Hematopoietic multipotent progenitor cell treated with erythropoietin and hydrocortisone succinate and interleukin-3 and kit ligand, for 4 days (in vitro differentiated cells): ENCODE measurements at regions not wholly inside any gene's neighbourhood (a gene's known extent, or its start where the extent isn't known, plus 50 kb on each side); places are given as distances from the start of the nearest gene placed in this dataset.

Source experiments
- DNase-seq: peaks from one replicate; pipeline ENCODE4 v3.0.0-alpha.2; 2015

DNA sequence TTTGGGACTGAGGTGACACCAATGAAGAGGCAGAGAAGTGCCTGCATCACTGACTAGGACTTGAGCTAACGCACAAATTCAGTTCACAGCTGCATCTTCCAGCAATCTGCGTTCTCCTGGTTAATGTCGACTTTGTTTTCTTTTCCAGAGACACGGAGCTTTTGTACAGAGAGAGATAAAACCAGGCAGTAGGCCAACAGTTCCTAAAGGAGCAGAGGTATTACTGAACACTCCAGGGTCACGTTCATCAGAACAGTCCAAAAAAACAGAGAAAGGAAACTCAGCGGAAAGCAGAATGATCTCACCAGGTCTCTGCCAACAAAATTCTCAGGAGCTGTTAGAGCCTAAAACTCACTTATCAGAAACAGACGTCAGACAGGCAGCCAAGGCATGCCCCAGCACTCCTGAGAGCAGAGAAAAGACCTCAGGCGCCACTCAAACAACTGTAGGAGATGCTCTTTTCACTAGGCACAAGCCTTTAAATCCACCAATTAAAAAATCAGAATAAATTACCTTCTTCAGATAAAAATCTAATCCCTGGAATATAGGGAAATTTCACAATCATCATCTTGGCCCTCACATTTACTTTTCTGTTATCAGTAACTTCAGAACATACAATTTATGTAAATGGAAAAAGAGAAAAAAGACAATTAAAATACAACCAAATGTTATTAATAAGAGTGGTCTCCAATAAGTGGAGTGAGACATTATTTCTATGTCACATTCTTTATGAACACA lies 95.9 kb upstream of the SPTBN1 start:
- DNase-seq = no peak

DNA sequence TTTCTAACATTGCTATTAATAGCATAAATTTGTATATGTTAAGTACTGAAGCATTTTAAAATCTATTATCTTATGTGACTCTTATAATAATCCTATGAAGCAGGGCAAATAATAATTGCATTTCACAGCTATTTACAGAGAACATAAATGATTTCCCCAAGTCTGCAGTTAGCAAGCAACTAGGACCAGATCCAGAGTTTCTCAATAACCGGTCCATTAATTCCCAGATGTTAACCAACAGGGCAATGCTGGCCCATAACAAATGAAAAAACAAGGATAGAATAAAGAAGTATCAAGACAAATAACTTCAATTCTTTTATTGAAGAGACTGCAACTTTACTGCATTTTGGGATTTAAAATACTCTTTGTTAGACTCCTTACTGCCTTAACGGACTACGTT lies 91.7 kb upstream of the SPTBN1 start:
- DNase-seq = no peak

DNA sequence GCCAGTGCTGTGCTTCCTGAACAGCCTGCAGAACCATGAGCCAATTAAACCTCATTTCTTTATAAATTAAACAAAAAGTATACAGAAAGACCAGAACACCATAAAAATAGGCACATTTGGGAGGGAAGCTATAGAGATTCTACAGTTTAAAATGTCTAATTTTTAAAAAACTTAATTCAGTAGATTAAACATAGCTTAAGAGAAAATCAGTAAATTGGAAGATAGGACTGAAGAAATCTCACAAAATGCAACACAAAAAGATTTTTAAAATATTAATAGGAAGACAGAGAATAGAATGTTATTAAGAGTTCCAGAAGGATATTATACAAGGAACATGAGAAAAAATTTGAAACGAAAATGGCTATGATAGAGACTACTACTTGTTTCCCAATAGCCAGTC lies 90.5 kb upstream of the SPTBN1 start:
- DNase-seq = no peak

DNA sequence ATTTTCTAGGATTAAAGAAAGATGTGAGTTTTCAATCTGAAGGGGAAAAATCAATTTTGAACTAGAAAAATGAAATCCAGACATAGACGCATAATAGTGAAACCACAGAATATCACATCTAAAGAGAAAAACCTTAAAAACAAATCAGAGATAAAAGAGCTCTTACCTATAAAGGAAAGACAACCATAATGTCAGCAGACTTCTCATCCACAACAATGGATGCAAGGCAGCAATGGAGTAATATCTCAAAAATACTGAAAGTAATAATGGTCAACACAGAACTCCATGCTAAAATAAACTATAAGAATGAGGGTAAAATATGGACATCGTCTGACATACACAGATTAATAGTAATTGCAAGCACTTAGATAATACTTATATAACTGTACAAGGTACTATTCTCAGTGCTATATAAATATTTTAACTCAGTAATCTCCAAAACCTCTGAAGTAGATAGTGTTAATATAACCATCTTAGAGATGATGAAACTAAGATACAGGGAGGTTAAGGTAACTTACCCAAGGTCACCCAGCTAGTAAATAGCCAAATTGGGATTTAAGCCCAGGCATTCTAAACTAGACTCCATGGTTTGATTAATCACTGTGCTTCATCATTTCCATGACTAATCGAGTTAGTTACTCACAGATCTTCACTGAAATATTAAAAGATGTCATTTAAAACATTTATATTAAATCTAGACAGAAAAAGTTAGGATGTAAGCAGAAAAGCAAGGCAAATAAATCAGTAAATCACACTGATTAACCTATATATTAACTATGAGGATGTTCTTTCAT lies 89.4 kb upstream of the SPTBN1 start:
- no peak for DNase-seq

DNA sequence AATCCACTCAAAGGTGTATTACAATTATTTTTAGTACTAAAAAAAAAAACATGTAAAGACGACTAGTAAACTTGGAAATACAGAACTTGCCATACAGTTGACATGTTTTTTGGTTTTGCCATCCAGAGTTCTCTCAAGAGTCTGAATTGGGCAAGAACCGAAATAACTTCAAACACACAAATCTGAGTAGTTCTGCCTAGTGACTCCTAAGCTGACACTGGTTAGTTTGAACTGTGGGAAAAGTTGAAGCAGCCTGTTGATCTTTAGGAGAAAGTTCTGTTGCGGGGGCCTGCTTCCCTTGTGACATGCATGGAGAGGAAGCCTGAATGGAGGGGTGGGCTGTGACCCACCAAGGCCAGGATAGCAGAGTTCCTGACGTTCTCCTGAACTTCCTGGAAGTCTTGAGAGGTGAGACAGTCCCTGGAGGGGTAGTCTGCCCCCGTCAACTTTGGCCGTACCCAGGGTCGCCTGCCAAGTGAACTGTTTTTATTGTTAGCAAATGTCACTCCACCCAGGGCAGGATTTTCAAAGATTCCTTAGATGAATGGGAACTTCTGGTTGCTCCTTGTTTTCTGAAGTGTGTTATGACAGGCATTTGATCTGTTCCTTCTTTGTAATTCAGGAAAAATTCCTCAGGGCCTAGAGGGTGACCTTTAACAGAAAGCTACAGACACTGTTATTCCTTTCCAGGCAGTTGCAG lies 85.6 kb upstream of the SPTBN1 start:
- no peak for DNase-seq

DNA sequence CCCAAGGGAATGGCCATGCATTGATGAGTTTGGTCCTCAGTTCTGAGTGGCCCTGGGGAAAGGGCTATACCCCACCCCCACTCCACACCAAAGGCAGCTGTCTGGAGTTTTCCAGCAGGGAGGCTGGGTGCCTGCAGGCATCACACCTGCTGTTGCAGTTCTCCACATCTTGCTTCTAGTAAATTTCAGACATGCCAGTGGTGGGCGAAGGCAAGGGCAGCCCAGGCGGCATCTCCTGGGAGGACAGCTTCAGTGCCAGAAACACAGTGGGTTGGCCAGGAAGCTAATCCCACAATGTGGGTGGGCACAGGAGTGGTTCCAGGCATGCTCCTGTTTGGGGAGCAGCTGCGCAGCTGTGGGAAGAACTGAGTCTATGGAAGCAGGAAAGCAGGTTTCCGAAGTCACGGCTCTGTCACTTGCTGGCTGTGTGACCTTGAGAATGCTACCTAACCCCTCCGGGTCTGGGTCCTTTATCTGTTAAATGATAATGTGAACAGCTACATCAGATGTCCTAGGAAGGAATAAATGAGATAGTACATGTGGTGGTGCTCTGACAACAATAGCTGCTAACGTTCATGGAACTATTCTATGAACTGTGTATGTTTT lies 84.6 kb upstream of the SPTBN1 start:
- no peak for DNase-seq

DNA sequence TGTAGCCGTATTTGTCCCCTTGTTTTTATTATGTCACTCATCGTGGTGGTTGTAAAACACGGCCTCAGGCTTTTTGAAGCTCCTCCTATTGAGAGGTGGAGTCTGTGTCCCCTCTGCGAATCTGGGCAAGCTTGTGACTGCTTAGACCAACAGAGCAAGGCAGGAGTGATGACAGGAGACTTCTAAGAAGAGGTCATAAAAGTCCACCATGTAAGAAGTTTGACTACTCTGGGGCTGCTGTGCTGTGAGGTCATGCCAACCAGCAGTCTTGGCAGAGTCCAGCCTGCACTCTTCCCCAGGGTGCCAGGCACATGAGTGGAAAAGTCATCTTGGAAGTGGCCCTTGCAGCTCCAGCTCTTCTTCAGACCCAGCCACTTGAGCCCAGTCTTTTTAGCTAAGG lies 83.8 kb upstream of the SPTBN1 start:
- no peak for DNase-seq

DNA sequence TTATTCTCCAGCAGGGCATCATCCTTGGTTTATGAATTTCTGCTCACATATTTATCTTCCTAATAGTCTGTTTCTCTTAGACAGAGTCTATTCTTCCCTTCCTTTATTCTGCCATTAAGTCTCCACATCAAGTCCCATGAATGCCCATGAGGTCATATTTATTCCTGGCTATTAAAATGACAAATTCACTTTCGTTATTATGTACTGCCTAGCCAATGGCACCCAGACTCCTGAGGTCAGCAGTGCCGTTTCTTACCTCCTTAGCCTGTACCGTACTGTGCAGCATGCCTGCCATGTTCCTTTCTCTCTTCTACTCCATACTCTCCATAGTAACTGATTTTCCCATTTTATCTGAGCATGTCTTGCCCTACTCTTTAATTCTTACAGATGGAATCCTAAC lies 82.3 kb upstream of the SPTBN1 start:
- no peak for DNase-seq

DNA sequence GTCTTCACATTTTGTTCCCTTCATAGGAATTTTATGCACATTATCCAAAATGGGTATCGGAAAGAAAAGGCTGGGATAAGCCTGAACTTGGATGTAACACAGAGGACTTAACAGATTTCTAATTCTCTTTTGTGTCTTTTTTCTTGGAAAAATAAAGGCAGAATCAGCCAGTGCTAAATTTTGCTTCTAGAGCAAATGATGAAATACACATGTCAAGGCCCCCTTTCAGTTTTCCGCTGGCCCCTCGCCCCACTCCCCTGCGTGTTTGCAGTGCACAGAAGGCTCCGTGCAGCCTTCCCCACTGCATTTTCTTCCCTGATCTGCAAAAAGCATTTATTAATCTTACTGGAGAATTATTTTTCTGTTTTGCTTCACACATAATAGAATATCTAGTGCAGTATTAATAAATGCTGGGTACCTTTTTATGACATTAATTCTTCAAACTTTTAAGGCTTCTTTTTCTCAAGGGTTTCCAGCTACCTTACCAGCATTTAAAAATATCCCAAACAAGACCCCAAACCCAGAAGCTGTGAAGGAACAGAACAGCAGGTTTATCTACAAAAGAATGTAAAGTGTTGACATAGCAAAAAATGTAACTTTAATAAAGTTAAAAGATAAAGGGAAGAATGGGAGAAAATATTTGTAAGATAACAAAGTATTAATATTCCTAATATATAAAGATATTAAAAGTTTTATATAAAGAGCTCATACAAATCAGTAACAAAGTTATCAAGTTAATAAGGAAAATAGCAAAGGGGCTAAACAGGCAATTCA lies 81.3 kb upstream of the SPTBN1 start:
- no peak for DNase-seq

DNA sequence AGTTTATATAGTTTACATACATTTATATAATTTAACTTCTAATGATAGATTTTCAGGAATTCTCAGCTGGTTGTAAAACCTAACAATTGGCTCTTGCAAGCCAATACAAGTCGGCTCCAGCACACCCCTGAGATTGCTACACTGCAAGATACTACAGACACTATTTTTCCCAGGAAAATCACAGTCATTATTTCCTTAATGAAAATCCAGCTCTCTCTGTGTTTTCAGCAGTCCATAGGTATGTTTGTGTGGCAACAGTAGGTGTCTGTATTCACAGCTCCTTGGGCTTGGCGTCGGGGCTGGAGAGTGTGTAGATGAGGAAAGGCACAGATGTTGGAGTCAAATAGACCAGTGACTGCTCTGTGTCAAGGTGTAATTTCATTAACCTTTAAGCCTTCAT lies 78.7 kb upstream of the SPTBN1 start:
- no peak for DNase-seq

DNA sequence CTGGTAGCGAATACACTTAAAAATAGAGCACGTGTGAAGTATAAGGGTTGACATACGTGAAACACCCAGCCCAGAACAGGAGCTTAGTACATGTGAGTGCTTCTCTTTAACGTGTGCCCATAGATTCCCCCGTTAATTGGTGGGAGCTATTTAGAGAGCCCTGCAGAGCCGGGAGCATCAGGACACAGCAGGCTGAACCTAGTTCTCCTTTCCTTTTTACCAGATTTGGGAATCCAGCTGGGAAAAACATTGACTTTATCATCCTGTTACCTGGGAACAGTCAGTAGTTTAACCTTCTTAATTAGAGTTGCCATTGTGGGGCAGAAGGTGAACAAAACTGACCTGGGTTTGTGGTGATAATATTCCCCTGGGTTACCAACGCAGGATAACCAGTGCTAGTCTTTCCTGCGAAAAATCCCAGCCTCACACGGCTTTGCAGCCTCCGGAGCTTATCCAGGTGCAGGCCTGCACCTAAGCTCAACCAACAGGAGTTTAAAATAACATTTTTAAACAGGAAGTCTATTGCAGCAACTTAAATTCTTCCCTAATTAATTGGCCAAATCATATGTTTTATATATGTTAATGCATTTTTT lies 78.1 kb upstream of the SPTBN1 start:
- DNase-seq = no peak

DNA sequence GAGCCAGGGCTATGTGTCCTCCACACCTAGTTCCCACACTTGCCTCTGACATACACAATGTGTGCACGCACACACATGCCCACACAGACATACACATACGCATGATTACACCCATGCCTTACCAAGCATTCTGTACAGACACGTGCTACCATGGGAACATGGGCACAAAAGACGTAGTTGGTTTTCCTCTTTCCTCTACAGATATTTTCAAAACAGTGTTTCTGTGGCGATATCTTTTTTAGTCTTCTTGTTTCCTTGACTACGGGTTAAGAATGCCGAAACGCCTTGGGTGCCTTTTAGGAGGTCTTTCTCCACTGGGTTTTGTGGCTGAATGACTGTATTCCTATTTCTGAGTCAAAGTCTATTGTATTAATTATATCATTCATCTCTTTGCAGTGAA lies 75.5 kb upstream of the SPTBN1 start:
- DNase-seq = no peak

DNA sequence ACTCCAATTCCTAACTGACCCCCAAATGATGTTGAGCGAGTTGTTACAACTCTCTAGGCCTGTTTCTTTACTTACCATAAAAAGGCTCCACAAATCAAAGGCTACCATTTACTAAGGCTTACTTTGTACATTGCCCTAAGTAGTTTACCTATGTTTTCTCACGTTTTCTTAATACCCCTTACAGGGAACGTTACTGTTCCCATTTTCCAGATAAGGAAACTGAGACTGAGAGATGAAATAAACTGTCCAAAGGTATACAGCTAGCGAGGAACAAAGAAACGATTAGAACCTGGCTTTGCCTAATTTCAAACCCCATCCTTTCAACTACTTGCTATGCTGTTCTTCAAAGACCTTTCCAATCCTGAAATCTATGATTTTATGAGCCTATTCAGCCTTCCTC lies 74.8 kb upstream of the SPTBN1 start:
- no peak for DNase-seq

DNA sequence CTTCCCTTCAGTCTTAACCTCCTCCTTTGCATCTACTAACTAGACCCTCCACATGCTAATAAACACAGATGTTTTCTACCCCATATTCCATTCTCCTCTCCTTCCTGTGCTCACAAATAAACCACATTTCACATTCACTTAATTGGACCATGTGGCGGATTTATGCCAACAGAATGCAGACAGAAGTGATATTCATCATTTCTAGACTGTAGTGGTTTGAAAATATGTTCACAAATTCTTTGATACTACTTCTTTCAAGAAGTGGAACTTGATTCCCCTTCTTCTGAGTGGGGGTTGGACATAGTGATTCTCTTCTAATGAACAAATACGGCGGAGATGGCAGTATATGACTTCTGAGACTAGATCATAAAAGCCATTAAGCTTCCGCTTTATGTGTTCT lies 73.5 kb upstream of the SPTBN1 start:
- no peak for DNase-seq

DNA sequence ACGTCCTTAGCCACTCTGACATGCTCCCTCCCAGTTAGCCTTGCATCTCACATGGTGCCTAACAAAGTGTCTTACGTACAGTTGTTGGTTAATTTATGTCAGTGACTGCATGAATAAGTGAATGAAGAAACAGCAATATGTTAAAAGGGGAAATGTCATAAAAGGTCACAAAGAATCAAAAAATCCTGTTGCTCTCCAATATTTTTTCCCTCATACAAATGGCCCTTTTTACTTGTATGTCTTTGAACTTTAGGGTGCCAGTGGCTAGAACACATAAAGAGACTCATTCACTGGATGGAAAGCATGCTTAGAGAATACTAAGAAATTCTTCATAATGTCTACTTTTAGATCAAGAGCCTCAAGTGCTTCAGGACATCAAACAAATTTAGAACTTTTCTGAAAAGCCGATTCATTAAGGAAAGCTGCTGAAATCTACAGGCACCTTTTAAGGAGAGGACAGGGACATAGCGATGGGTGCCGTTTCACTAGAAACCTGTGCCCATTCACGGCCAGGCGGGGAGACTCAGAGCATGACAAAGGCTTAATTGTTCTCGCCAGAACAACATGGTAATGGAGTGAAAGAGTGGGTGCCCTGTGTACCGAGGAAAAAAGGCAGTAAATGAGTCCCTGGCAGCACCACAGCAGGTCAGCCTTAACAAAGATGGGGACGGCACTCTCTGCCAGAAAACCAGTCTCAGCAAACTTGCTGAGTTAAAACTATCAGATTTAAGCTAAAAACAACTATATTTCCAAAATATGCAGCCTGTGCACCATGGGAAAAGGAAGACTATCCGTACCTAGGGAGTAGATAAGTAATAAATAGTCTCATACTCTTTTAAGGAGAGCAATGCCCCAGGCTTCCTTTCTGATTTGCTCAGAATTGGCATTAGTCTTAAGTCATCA lies 71.6 kb upstream of the SPTBN1 start:
- DNase-seq = no peak

DNA sequence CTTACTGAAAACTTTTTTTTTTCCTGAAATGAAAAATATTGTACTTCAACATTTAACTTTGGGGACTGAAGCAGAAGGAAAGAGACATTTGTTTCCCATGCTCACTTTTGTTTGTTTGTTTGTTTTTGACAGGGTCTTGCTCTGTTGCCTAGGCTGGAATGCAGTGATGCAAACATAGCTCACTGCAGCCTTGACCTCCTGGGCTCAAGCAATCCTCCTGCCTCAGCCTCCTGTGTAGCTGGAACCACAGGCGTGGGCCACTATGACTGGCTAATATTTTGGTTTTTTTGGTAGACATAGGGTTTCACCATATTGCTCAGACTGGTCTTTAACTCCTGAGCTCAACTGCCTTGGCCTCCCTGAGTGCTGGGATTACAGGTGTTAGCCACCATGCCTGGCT lies 70.9 kb upstream of the SPTBN1 start:
- no peak for DNase-seq

DNA sequence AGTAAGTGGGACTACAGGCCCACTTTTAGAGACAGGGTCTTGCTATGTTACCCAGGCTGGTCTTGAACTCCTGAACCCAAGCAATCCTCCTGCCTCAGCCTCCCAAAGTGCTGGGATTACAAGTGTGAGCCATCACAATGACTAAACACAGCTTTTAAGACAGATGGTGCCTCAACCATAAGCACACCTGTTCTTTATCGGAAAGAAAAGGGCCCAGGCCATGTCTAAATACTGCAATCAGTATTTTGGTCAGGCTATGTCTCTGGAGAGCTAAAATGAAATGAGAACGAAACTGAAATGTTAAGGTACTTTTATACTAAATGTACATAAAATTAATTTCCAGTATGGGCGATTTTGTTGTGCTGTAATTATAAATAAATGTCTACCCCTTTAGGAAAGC lies 69.5 kb upstream of the SPTBN1 start:
- no peak for DNase-seq

DNA sequence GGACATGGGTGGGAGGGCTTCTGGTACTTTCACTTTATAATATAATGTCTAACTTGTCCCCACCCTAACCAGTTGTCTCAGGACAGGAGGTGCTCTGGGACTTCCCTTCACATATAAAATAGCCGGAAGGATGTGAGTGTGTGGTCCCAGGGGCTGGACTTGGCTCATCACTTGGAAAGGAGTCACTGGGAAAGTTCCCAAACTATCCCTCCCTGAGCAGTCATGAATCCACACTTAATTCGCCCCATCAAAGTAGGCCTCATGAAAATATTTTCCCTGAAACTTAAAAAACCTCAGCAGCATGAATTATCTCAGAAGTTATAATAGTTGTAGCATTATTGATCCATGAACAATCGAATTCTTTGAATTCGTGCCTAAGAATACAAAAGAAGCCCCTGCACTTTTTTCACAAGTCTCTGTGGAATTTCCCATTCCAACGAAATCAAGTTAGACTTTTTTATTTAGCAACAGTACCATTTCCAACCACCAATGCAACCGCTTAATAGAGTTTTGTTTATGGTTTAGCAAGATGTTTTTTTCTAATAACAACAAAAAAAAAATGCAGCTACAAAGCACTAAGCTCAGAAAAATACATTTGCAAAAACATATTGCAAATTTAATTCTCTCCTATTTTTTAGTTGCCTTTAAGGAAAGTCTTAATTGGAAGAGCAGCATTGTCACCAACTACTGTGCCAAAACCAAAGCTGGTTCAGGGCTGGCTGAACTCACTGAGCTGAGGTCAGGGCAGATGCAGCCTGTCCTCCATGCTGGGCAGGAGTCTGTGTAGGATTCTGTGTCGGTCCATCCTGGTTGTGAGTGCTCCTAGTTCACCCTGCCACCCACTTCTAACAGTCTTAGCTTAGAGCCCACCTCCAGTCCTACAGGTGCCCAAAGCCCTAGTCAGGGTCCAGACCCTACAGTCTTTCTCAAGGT lies 68.8 kb upstream of the SPTBN1 start:
- no peak for DNase-seq

DNA sequence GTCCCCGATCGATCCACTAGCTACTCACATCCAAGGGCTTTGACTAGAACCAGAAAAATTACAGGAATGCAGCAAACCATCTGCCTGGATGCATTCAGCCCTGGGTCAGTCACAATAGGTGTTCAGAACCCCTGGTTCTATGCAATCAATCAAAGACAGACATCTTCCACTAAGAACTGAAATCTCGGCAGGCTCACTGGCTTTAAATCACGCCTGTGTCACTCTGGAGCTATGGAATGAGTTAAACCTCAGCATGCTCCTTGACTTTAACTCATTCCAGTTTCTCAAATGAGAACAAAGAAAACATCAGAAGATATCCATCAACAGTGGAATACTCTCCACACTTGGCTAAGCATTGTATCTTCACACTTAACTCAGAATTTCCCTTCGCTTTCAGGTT lies 68.1 kb upstream of the SPTBN1 start:
- no peak for DNase-seq
